BE2C (cell line): ENCODE measurements at regions not wholly inside any gene's neighbourhood (a gene's known extent, or its start where the extent isn't known, plus 50 kb on each side); places are given as distances from the start of the nearest gene placed in this dataset.
"Not testable (repeated sequence)": the region's sequence is repeated elsewhere in the genome, so short reads cannot be mapped to it uniquely, and the experiment has no call there.

ENCODE experiments used
- DNase-seq: peaks from one replicate; pipeline ENCODE4 v3.0.0-alpha.2; 2020
- H3K27me3 ChIP-seq: fragments of 250-450 bp; sonication (Bioruptor Pico); 2 replicates; pipeline ENCODE4 v1.5.1; 2020; ENCODE audit warnings: mild to moderate bottlenecking
- H3K36me3 ChIP-seq: fragments of 250-450 bp; sonication (Bioruptor Pico); 2 replicates; pipeline ENCODE4 v1.5.1; 2020; ENCODE audit warnings: mild to moderate bottlenecking
- H3K4me1 ChIP-seq: fragments of 250-450 bp; sonication (Bioruptor Pico); 2 replicates; pipeline ENCODE4 v1.5.1; 2020
- H3K4me3 ChIP-seq: 2 replicates; pipeline ENCODE4 v1.5.1; 2011; ENCODE audit warnings: low read depth, low read length
- H3K9me3 ChIP-seq: fragments of 250-450 bp; sonication (Bioruptor Pico); 2 replicates; pipeline ENCODE4 v1.5.1; 2020
- TF ChIP-seq, protein P1 (sequence below): IDR thresholded peaks from 2 replicates; pipeline ENCODE4 v1.5.1; 2012; ENCODE audit warnings: mild to moderate bottlenecking, low read depth, low read length

DNA sequence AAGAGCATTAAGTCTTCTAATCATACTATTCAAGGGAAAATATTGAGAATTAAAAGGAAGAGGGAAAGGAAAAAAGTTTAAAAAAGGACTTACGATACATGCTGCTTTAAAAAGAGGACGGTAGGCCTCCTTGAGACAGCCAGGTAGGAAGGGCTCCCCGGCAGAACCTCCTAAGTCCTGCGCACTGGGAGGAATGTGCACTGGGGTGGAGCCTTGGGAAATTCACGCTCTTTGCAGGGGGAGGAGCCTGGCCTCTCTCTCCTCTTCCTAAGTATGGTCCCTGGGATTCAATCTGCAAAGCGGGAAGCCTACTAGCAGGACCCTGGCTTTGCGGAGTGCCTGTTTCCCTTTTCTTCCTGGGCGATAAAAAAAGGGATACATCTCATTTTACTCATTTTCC, 553.0 kb downstream of the RPS29 start:
- TF ChIP-seq, protein P1, sequence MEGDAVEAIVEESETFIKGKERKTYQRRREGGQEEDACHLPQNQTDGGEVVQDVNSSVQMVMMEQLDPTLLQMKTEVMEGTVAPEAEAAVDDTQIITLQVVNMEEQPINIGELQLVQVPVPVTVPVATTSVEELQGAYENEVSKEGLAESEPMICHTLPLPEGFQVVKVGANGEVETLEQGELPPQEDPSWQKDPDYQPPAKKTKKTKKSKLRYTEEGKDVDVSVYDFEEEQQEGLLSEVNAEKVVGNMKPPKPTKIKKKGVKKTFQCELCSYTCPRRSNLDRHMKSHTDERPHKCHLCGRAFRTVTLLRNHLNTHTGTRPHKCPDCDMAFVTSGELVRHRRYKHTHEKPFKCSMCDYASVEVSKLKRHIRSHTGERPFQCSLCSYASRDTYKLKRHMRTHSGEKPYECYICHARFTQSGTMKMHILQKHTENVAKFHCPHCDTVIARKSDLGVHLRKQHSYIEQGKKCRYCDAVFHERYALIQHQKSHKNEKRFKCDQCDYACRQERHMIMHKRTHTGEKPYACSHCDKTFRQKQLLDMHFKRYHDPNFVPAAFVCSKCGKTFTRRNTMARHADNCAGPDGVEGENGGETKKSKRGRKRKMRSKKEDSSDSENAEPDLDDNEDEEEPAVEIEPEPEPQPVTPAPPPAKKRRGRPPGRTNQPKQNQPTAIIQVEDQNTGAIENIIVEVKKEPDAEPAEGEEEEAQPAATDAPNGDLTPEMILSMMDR, result no peak
- Histone ChIP-seq H3K9me3 (no peaks in the 10 kb centered on the region), H3K27me3 (no peaks in the 10 kb centered on the region), H3K36me3 (no peaks in the 10 kb centered on the region), H3K4me3 (no peak overlapping the region), H3K4me1 (no peaks in the 10 kb centered on the region)
- no peak for DNase-seq

DNA sequence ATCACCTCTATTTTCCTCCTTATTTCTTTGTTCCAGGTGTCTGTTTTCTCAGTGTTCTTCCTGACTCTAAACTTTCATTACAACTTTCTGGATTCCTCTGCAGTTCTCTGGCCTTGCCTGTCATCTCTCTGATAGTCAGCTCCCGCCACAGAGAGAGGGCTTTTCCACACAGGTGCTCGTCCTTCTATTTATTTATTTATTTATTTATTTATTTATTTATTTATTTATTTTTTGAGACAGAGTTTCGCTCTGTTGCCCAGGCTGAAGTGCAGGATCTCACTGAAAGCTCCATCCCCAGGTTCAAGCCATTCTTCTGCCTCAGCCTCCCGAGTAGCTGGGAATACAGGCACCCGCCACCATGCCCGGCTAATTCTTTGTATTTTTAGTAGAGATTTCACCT, 554.5 kb downstream of the RPS29 start:
- not testable (repeated sequence) for H3K36me3 ChIP-seq, H3K27me3 ChIP-seq, H3K4me1 ChIP-seq, DNase-seq, H3K4me3 ChIP-seq, H3K9me3 ChIP-seq

DNA sequence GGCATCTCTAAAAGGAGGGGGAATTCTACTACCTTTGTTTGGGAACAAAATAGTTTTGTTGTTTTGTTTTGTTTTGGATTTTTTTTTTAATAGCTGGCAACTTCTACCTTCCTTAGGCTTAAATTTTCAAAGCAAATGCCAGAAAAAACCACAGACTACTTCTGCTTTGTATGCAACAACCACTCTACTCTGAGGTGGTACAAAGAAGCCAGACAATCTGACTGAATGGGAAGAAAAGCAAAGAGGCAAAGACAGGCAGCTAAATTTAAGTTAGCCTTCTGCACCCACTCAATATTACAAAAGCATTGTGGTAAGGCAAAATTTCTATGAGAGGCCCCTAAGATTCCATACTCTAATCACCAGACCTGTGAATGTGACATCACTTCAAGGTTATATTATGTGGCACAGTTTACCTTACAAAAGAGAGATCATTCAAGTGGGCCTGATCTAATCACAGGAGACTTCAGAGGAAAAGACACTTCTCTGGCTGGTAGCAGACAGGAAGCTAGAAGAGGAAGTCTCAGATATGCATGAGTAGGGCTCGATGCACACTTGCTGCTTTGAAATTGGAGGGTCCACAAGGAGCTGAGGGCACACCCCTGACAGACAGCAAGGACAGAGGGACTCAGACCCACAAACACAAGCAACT, 566.6 kb downstream of the RPS29 start:
- H3K4me1 ChIP-seq, result no peaks in the 10 kb centered on the region
- no peak overlapping the region for H3K4me3 ChIP-seq
- TF ChIP-seq, protein P1, result no peak

DNA sequence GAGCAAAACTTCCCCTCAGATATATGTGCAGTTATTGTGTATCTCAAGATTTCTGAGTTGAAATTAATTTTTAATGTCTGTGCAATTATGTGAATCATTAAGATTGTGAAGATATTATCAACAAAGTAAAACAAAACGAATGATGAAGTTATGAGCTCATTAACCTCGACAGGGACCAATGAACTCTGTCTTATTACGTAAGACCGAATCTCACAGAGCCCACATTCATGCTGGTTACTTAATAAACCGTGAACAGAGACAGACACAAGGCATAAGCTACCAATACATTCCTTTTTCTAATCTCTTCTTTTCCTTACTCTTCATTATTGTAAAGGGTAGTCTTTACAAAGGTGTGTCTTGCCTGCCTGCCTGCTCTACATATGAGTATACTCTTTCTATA, 568.7 kb downstream of the RPS29 start:
- no peak for DNase-seq
- Histone ChIP-seq H3K4me1 (no peaks in the 10 kb centered on the region), H3K36me3 (no peaks in the 10 kb centered on the region), H3K27me3 (no peaks in the 10 kb centered on the region), H3K4me3 (no peak overlapping the region), H3K9me3 (no peaks in the 10 kb centered on the region)
- TF ChIP-seq, protein P1, result no peak

More for the DNA sequence above, 566.6 kb downstream of the RPS29 start:
- Histone ChIP-seq H3K9me3 (no peaks in the 10 kb centered on the region), H3K27me3 (no peaks in the 10 kb centered on the region), H3K36me3 (no peaks in the 10 kb centered on the region)
- no peak for DNase-seq

DNA sequence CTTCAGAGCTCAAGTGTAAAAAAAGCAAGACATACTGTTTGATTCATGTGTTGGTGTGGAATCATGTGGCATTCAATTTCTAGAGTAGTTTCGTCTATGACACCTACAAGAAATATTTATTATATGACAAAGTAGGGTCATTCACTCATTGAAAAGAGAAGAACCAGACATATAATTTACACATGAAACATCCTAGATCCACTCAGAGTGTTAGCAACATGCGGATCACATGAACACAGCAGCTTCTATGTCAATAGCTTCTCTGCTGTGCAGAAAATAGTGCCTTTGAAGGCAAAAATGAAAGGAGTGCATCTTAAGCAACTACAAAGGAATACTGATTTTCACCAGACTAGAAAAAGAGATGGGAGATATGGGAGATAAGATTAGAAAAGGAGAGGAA, 569.8 kb downstream of the RPS29 start:
- Histone ChIP-seq H3K4me3 (no peak overlapping the region), H3K36me3 (no peaks in the 10 kb centered on the region), H3K9me3 (no peaks in the 10 kb centered on the region), H3K27me3 (no peaks in the 10 kb centered on the region), H3K4me1 (no peaks in the 10 kb centered on the region)
- TF ChIP-seq, protein P1, result no peak
- no peak for DNase-seq

DNA sequence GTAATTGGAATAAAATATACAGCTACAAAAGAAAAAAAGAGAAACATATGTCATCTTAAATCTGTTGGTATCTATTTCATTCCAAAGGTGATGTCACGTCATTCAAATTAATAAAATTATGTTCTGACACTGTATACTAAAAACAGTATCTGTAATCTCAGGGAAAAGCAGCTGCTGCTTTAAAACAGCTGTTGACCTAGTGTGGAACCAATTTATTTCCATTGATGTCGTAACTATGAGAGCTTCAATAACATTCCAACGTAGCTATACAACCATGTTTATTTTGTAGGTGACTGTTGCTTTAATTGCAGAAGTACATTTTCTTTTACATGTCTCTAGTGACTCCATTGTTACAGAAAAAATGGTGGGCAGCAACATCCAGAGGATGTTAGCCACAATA, 571.7 kb downstream of the RPS29 start:
- Histone ChIP-seq H3K27me3 (no peaks in the 10 kb centered on the region), H3K4me3 (no peak overlapping the region), H3K4me1 (no peaks in the 10 kb centered on the region), H3K9me3 (no peaks in the 10 kb centered on the region), H3K36me3 (no peaks in the 10 kb centered on the region)
- TF ChIP-seq, protein P1, result no peak
- no peak for DNase-seq

DNA sequence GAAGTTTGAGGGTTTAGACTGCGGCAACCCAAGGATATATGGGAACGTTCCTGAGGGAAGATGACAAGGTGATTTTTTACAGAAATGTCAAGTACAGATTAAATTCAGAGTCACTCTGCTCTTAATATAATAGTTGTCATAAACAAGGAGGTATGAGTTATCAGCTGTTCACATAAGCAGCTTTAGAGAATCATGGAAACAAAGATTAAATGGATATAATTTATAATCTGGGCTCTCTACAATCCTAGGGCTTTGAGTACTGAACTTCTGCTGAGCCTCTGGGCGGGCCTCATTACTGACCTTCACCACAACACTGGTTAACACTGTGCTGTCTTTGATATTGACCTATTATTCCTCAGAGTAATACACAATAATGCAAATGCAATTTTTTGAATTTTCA, 577.8 kb downstream of the RPS29 start:
- H3K4me3 ChIP-seq, result no peak overlapping the region
- no peaks in the 10 kb centered on the region for H3K27me3 ChIP-seq
- no peaks in the 10 kb centered on the region for H3K36me3 ChIP-seq
- no peaks in the 10 kb centered on the region for H3K9me3 ChIP-seq
- no peaks in the 10 kb centered on the region for H3K4me1 ChIP-seq
- no peak for DNase-seq
- TF ChIP-seq, protein P1, result no peak
